Fibroblast of skin of scalp (primary cell): ENCODE measurements at regions not wholly inside any gene's neighbourhood (a gene's known extent, or its start where the extent isn't known, plus 50 kb on each side); places are given as distances from the start of the nearest gene placed in this dataset.
"Not testable (repeated sequence)": the region's sequence is repeated elsewhere in the genome, so short reads cannot be mapped to it uniquely, and the experiment has no call there.

Source experiments
- DNase-seq: peaks from one replicate; pipeline ENCODE4 v3.0.0-alpha.2; 2013

DNA sequence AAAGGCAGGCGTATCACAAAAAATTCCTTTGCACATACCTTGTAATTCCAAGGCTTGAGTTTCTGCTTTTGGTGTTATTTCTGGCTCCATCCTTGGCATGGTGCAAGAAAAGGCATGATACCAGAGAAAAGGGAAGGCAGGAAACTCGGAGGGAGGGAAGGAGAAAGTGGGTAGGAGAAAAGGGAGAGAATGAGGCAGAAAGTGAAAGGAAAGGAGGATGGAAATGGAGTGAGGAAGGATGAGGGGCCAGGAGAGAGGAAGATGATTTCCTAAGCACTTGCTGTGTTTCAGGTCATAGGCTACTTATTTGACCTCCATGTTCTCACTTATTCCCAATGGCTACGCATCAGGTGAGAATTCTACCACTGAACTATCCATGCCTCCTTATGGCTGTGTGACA, 110.8 kb upstream of the JCAD start:
- DNase-seq: no peak

DNA sequence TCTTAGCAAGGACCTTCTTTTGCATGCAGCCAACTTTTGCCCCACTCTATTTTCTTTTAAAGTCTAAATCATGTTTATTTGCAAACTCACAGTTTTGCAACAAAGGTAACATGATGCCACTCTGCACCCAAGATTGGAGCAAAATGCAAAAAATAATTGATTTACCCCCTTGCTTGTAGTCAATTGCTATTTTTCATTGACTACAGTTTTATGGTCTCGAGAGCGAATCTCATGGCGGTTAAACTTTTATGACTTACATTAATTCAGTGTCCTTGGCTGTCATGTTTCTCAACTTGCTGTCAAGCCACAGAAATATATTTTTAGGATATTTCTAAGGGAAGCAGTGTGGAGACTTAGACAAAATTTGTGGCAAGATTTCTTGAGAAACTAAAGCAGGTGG, 110.0 kb upstream of the JCAD start:
- no peak for DNase-seq

DNA sequence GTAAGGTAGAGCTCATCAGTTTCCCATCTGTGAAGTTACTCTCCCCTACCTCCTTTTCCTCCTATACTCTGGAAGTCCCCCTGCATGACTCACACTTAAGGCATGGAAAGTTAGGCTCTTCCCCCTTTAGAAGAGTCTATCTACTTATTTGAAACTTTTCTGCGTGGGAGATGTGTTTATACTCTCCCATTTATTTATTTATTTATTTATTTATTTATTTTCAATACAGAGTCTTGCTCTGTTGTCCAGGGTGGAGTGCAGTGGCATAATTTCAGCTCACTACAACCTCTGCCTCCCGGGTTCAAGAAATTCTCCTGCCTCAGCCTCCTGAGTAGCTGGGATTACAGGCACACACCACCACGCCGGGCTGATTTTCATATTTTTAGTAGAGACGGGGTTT, 107.5 kb upstream of the JCAD start:
- no peak for DNase-seq

- not testable (repeated sequence) for DNase-seq
Observed at GRCh38 chr10:30163410-30163809, 104.0 kb upstream of the JCAD start.

GRCh38 chr10:30162796-30163195, 103.4 kb upstream of the JCAD start:
- DNase-seq: not testable (repeated sequence)

DNA sequence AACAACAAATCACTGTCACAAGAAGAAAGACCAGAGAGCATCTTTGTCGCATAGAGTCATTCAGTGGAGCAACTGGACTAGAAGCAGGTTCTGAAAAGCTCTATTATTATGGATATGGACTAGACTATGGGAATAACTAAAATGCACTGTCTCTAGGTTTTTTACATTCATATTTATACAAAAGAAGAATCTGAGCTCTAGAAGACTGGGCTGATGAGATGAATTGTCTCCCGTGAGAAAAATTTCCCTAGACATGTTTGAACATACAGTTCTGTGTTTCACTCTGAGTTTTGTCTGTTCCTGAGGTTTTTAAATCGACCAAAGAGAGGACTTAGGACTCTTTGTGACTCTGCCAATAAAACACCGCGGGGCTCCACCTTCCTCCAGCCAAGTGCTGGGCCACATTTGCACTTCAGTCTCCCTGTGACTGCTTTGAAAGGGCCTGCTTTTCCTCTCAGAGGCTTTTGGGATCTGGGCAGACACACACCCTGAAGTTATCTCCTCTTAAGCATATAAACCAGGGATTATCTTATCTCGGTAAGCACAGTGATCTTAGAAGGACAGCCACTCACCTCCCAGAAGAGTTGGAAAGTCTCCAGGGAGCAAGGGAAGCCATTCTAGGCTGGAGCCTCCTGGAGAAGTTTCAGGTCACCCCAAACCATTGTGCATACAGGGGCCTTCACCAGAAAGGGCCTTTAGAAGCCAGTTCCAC, 101.0 kb upstream of the JCAD start:
- DNase-seq: no peak

DNA sequence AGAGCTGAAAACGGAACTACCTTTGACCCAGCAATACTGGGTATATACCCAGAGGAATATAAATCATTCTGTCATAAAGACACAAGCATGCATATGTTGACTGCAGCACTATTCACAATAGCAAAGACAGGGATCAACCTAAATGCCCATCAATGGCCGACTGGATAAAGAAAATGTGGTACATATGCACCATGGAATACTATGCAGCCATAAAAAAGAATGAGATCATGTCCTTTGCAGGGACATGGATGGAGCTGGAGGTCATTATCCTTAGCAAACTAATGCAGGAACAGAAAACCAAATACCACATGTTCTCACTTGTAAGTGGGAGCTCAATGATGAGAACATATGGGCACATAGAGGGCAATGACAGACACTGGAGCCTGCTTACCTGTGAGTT, 100.2 kb upstream of the JCAD start:
- not testable (repeated sequence) for DNase-seq

DNA sequence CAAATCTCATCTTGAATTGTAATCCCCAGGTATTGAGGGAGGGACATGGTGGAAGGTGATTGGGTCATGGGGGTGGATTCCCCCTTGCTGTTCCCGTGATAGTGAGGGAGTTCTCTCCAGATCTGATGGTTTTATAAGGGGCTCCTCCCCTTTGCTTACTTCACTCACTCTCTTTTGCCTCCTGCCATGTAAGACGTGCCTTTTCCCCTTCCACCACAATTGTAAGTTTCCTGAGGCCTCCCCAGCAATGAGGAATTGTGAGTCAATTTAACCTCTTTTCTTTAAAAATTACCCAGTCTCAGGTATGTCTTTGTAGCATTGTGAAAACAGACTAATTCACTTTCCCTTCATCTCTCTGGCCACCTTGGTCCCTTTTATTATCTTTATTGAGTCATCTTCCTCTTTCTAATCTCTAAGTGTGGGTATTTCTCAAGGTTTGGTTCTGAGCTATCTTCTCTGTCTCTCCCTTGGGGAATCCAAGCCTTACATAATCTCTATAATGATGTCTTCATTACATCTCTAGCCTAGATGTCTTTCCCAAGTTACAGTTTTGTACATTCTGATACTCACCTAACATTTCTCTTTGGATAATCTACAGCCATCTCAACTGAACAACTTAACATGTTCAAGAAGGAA, 99.1 kb upstream of the JCAD start:
- peak; percentile 34 for DNase-seq

- DNase-seq: peak; percentile 75
Observed at GRCh38 chr10:30155401-30155800, 96.0 kb upstream of the JCAD start.

DNA sequence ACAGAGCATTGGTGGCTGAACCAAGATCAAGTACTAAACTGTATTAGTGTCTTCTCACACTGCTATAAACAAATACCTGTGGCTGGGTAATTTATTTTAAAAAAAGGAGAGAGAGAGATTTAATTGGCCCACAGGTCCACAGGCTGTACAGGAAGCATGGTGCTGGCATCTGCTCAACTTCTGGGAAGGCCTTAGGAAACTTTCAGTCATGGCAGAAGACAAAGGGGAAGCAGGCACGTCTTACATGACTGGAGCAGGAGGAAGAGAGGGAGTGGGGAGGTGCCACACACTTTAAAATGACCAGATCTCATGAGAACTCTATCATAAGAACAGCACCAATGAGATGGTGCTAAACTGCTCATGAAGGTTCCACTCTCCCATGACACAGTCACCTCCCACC, 95.2 kb upstream of the JCAD start:
- no peak for DNase-seq

GRCh38 chr10:30154126-30154525, 94.7 kb upstream of the JCAD start:
- no peak for DNase-seq

GRCh38 chr10:30151581-30152389, 92.4 kb upstream of the JCAD start:
- DNase-seq: peak; percentile 86

- no peak for DNase-seq
Observed at GRCh38 chr10:30141423-30141822, 82.0 kb upstream of the JCAD start.

DNA sequence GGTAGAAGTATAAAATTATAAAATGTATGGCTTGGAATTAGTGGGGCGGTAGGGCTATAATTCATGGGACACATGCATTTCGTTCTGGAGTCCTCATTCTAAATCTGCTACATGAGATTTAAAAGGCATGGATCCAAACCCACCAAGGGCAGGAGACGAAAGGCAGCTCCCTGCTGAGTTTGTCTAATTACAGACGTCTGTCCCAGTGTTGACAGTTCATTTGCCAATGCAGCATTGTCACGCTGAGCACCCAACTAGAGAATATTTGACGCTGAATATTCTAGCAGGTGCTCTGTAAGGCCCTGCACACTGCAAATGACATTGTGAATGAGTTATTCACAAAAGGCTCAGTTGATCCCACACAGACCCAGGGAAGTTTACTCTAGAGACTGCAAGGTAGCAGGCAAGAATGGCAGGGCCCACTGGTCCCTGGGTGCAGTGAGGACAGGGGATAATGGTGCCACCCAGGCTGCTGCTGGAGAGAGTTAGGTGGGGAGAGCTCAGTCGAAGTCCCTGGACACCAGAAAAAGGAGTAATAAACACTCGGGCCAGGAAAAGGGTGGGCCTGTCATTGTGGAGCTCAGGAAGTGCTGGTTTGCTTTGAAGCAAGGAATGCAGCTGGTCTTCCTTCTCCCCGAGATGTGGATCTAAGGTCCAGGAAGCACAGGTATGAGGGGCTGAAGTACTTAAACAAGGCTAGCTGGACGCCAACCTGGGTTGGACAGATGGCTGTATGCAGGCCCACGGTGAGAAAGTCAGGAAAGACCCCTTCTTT, 75.0 kb upstream of the JCAD start:
- peak; percentile 8 for DNase-seq

DNA sequence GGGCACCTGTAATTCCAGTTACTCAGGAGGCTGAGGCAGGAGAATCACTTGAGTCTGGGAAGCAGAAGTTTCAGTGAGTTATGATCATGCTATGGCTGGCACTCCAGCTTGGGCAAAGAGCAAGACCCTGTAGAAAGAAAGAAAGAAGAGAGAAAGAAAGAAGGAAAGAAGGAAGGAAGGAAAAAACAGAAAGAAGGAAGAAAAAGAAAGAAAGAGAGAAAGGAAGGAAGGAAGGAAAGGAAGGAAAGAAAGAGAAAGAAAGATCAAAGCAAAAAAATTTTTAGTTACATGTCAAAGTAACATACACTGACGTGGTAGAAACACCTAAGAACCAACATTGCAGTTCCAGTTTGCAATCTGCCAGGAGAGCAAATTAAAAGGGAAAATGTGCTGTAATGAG, 73.8 kb upstream of the JCAD start:
- no peak for DNase-seq

DNA sequence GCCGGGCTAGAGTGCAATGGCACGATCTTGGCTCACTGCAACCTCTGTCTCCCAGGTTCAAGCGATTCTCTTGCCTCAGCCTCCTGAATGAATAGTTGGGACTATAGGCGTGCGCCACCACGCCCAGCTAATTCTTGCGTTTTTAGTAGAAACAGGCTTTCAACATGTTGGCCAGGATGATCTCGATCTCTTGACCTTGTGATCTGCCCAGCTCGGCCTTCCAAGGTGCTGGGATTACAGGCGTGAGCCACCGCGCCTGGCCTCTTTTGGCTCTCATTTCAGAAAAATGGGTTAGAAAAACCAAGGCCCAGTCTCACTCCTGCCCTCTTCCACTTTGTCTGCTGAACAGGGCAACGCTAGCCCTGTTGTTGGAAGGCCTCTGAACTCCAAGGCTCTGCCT, 72.0 kb upstream of the JCAD start:
- not testable (repeated sequence) for DNase-seq

GRCh38 chr10:30129326-30129725, 69.9 kb upstream of the JCAD start:
- DNase-seq: not testable (repeated sequence)

DNA sequence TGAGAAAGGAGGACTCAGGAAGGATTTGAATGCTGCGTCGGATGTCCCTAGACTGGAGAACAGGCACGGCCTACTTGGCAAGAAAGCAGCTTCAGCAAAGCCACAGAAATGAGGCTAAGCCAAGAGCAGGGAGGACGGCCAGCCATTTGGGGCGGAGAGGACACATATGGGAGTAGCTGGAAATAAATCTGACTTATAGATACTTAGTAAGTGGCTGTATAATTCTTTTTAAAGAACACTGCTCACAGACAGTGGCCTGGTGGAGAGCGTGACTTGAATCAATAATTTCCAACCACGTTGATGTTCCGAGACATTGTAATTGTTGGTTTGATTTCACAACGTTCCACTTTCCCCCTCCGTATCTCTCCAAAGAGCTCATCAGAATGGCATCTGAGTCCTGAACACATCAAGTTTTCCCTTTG, 67.7 kb upstream of the JCAD start:
- DNase-seq: peak; percentile 70

DNA sequence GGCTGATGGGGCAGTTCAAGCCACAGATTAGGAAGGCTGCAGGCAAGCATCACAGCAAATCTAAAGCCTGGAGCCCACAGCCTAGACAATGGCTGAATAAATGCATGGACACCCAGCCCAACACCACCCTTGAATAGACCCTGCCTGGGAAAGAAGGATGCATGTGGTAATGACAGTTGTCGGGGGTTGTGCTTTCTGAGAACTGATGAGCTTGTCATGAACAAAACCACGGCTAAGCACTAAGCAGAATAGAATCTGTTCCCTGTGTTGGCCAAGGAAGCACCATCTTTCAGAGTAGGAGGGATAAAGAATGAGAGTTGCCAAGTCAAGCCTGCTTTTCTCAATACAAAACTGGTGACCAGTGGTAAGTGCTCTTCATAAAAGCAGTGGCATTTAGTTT, 66.1 kb upstream of the JCAD start:
- peak; percentile 37 for DNase-seq

DNA sequence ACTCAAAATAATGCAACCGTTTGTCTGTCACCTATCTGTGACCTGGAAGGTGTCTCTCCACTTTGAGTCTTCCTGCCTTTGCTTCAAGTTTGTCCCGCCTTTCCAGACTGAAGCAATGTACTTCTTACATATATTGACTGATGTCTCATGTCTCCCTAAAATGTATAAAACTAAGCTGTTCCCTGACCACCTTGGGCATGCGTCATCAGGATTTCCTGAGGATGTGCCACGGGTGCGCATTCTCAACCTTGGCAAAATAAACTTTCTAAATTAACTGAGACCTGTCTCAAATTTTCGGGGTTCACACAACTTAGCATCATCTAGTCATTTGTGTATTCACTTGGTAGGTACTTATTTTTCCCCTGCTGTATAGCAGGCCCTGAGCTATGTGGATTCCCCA, 65.3 kb upstream of the JCAD start:
- DNase-seq: no peak

DNA sequence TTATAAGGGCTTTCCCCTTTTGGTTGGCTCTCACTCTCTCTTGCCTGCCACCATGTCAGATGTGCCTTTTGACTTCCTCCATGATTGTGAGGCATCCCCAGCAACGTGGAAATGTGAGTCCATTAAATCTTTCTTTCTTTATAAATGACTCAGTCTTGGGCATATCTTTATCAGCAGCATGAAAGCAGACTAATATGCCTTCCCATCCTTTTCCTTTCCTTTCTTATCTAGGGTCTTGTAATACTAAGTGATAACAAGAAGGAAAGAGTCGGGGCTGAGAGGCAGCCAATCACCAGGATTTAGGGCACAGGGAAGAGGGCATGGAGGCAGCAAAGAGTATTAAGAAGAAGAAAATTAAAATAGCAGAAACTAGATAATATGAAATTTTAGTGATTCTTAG, 62.0 kb upstream of the JCAD start:
- DNase-seq: no peak

DNA sequence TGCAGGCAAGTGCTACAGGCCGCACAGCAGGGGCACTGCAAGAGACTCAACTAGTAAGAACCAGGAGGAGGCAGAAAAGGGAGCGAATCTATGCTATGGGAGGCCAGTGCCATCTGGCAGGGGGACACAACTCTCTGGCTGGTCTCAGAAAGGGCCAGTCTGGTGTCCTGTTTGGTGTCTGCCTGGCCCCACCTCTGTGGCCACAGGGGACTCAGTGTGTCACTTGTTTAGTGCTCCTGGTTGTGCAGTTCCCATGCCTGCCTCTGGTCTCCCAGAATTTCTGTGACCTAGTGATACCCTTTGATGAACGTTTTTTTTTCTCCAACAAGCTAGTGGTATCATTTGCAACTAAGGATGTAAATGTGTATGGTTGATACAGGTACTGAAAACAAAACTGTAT, 59.2 kb upstream of the JCAD start:
- DNase-seq: no peak
